ENCODE measurements at regions not wholly inside any gene's neighbourhood (a gene's known extent, or its start where the extent isn't known, plus 50 kb on each side); places are given as distances from the start of the nearest gene placed in this dataset.

DNA sequence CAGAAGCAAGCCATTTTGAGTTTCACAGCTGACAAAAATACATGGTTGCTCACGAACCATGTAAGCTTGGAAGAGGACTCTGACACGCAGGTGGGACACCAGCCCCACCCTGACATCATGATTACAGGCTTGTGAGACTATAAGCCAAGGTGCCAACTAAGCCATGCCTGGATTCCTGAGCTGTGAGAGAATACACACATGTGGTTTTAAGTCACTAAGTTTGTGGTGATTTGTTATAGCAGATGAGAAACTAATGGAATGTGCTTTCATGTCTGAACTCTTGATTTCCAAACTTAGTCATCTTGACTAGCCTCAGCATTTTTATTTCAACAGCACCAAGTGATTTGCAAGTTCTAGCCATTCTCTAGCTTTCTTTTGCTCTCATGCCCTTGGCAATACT lies 676.1 kb upstream of the CELF4 start:
- Histone ChIP-seq H3K9me3 (ENCODE audit: low read length) (no peaks in the 10 kb centered on the region), H4K20me1 (ENCODE audit: insufficient read depth, low read length) (no peaks in the 10 kb centered on the region), H3K27ac (ENCODE audit: low read depth, low read length, poor library complexity, severe bottlenecking) (no peak overlapping the region), H2AFZ (ENCODE audit: low read length) (no peak overlapping the region), H3K9me2 (ENCODE audit: insufficient read depth, low read length) (no peaks in the 10 kb centered on the region), H3K4me1 (ENCODE audit: insufficient read depth, low read length, poor library complexity, severe bottlenecking) (no peaks in the 10 kb centered on the region), H3K36me3 (ENCODE audit: insufficient read depth, low read length) (no peaks in the 10 kb centered on the region), H3K79me2 (ENCODE audit: insufficient read depth, low read depth, low read length) (no peaks in the 10 kb centered on the region), H3K4me3 (ENCODE audit: low read depth, low read length, poor library complexity, severe bottlenecking) (no peak overlapping the region), H3K4me2 (ENCODE audit: low read length) (no peak overlapping the region)
- no peak for DNase-seq (ENCODE audit: low spot score)
- ChIA-PET CTCF (ENCODE audit: unreplicated experiment) (no interaction called here), POLR2A (no interaction called here)
- no TSS peak for BruUV-seq (replicated peaks)
- TF ChIP-seq, protein P1, sequence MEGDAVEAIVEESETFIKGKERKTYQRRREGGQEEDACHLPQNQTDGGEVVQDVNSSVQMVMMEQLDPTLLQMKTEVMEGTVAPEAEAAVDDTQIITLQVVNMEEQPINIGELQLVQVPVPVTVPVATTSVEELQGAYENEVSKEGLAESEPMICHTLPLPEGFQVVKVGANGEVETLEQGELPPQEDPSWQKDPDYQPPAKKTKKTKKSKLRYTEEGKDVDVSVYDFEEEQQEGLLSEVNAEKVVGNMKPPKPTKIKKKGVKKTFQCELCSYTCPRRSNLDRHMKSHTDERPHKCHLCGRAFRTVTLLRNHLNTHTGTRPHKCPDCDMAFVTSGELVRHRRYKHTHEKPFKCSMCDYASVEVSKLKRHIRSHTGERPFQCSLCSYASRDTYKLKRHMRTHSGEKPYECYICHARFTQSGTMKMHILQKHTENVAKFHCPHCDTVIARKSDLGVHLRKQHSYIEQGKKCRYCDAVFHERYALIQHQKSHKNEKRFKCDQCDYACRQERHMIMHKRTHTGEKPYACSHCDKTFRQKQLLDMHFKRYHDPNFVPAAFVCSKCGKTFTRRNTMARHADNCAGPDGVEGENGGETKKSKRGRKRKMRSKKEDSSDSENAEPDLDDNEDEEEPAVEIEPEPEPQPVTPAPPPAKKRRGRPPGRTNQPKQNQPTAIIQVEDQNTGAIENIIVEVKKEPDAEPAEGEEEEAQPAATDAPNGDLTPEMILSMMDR (conservative IDR thresholded peaks at IDR 0.05; ENCODE audit: low read length): no peak
- no peak for TF ChIP-seq EZH2phosphoT487 (IDR thresholded peaks at IDR 0.05; ENCODE audit: borderline replicate concordance, low read depth, low read length)
- intact Hi-C loops (cut with micrococcal nuclease; ENCODE audit: unreplicated experiment): no loop called here

DNA sequence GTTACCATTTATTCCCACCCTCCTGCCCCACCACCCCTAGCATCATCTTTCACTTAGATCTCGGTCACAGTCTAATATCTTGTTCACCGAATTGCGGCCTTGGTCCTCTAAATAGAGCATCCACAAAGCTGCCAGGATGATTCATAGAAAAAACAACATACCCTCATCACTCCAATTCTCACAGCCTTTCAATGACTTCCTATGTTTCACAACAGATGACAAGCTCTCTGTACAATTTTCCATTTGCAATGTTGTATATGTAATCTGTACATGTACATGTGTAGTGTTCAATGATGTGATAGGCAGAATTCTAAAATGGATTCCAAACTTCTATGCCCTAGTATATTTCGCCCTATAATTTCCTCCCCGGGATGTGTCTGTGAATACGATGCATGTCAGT lies 675.6 kb upstream of the CELF4 start:
- Histone ChIP-seq H3K36me3 (ENCODE audit: insufficient read depth, low read length) (no peaks in the 10 kb centered on the region), H3K4me2 (ENCODE audit: low read length) (no peak overlapping the region), H3K4me1 (ENCODE audit: insufficient read depth, low read length, poor library complexity, severe bottlenecking) (no peaks in the 10 kb centered on the region), H4K20me1 (ENCODE audit: insufficient read depth, low read length) (no peaks in the 10 kb centered on the region), H2AFZ (ENCODE audit: low read length) (no peak overlapping the region), H3K9me3 (ENCODE audit: low read length) (no peaks in the 10 kb centered on the region), H3K9me2 (ENCODE audit: insufficient read depth, low read length) (no peaks in the 10 kb centered on the region), H3K79me2 (ENCODE audit: insufficient read depth, low read depth, low read length) (no peaks in the 10 kb centered on the region), H3K27ac (ENCODE audit: low read depth, low read length, poor library complexity, severe bottlenecking) (no peak overlapping the region), H3K4me3 (ENCODE audit: low read depth, low read length, poor library complexity, severe bottlenecking) (no peak overlapping the region)
- DNase-seq (ENCODE audit: low spot score): no peak
- no peak for TF ChIP-seq EZH2phosphoT487 (IDR thresholded peaks at IDR 0.05; ENCODE audit: borderline replicate concordance, low read depth, low read length)
- TF ChIP-seq, protein P1 (conservative IDR thresholded peaks at IDR 0.05; ENCODE audit: low read length): no peak
- intact Hi-C loops (cut with micrococcal nuclease; ENCODE audit: unreplicated experiment): no loop called here
- no TSS peak for BruUV-seq (replicated peaks)
- ChIA-PET POLR2A (interaction anchor here (0.5 kb wide), 1 partner anchor 372 kb away, joined by 4 read pairs; no protein-coding TSS in a partner anchor), CTCF (ENCODE audit: unreplicated experiment) (no interaction called here)

DNA sequence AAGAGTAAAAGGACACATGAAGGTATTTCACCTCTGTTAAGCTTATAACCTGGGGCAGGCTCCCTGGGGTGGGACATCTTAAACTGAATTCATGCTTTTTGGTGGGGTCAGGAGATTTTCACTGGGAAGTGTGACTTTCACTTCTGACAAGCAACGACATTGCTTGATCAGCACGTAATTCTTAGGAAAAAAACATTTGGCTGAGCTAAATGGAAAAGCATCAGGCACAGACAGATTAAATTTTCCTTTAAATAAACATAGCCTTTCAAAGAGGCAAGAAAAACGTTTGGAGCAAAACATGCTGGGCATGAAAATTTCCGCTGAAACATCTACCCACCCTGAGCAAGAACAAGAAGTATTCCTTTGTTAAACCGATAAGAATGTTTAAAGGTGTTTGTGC lies 674.0 kb upstream of the CELF4 start:
- no peaks in the 10 kb centered on the region for H3K79me2 ChIP-seq (ENCODE audit: insufficient read depth, low read depth, low read length)
- H3K4me2 ChIP-seq (ENCODE audit: low read length): no peak overlapping the region
- ChIA-PET CTCF (ENCODE audit: unreplicated experiment) (no interaction called here), POLR2A (no interaction called here)
- no peaks in the 10 kb centered on the region for H3K36me3 ChIP-seq (ENCODE audit: insufficient read depth, low read length)
- H3K4me3 ChIP-seq (ENCODE audit: low read depth, low read length, poor library complexity, severe bottlenecking): no peak overlapping the region
- H4K20me1 ChIP-seq (ENCODE audit: insufficient read depth, low read length): no peaks in the 10 kb centered on the region
- H3K9me3 ChIP-seq (ENCODE audit: low read length): no peaks in the 10 kb centered on the region
- H3K9me2 ChIP-seq (ENCODE audit: insufficient read depth, low read length): no peaks in the 10 kb centered on the region
- H3K4me1 ChIP-seq (ENCODE audit: insufficient read depth, low read length, poor library complexity, severe bottlenecking): no peaks in the 10 kb centered on the region
- H3K27ac ChIP-seq (ENCODE audit: low read depth, low read length, poor library complexity, severe bottlenecking): no peak overlapping the region
- DNase-seq (ENCODE audit: low spot score): no peak
- H2AFZ ChIP-seq (ENCODE audit: low read length): no peak overlapping the region
- TF ChIP-seq EZH2phosphoT487 (IDR thresholded peaks at IDR 0.05; ENCODE audit: borderline replicate concordance, low read depth, low read length): no peak
- TF ChIP-seq, protein P1 (conservative IDR thresholded peaks at IDR 0.05; ENCODE audit: low read length): no peak
- intact Hi-C loops (cut with micrococcal nuclease; ENCODE audit: unreplicated experiment): no loop called here
- BruUV-seq (replicated peaks): no TSS peak
